NCI-H748 treated with DMSO at 0.1 percent for 48 hours (cell line): ENCODE measurements at regions not wholly inside any gene's neighbourhood (a gene's known extent, or its start where the extent isn't known, plus 50 kb on each side); places are given as distances from the start of the nearest gene placed in this dataset.

Experiments used
- DNase-seq: peaks from one replicate; lab custom pipeline; 2025; lab: John Stamatoyannopoulos, UW

- DNase-seq: no peak
Observed at GRCh38 chr4:3852309-3852708, 86.1 kb downstream of the ADRA2C start.

GRCh38 chr4:3852711-3853110 lies 86.5 kb downstream of the ADRA2C start:
- no peak for DNase-seq

GRCh38 chr4:3853388-3854035 lies 87.3 kb downstream of the ADRA2C start:
- no peak for DNase-seq

GRCh38 chr4:3854661-3855060 lies 88.5 kb downstream of the ADRA2C start:
- no peak for DNase-seq

- DNase-seq: no peak
Observed at GRCh38 chr4:3855646-3856045, 89.5 kb downstream of the ADRA2C start.

GRCh38 chr4:3856604-3857204 lies 90.5 kb downstream of the ADRA2C start:
- no peak for DNase-seq

GRCh38 chr4:3857269-3857926 lies 91.2 kb downstream of the ADRA2C start:
- no peak for DNase-seq

GRCh38 chr4:3858046-3858730 lies 92.0 kb downstream of the ADRA2C start:
- DNase-seq: no peak

GRCh38 chr4:3858765-3859388 lies 92.7 kb downstream of the ADRA2C start:
- DNase-seq: no peak

- DNase-seq: no peak
Observed at GRCh38 chr4:3859571-3859970, 93.4 kb downstream of the ADRA2C start.

- no peak for DNase-seq
Observed at GRCh38 chr4:3860061-3860912, 94.1 kb downstream of the ADRA2C start.

- no peak for DNase-seq
Observed at GRCh38 chr4:3860913-3861636, 94.9 kb downstream of the ADRA2C start.

- no peak for DNase-seq
Observed at GRCh38 chr4:3861720-3862639, 95.8 kb downstream of the ADRA2C start.

GRCh38 chr4:3862640-3863420 lies 96.6 kb downstream of the ADRA2C start:
- DNase-seq: no peak

GRCh38 chr4:3863841-3864741 lies 97.9 kb downstream of the ADRA2C start:
- DNase-seq: no peak

GRCh38 chr4:3864742-3865721 lies 98.8 kb downstream of the ADRA2C start:
- DNase-seq: no peak
